Osteoblast (primary cell): ENCODE measurements at regions not wholly inside any gene's neighbourhood (a gene's known extent, or its start where the extent isn't known, plus 50 kb on each side); places are given as distances from the start of the nearest gene placed in this dataset.

Source experiments
- DNase-seq: peaks from one replicate; pipeline ENCODE4 v3.0.0; 2011; ENCODE audit warnings: low spot score, mixed read lengths; ENCODE audit not compliant: insufficient read length; ENCODE audit errors: missing footprints
- H2AFZ ChIP-seq: 2 replicates; pipeline ENCODE4 v1.6.0; 2011; ENCODE audit warnings: mild to moderate bottlenecking, low read length
- H3K27ac ChIP-seq: 2 replicates; pipeline ENCODE4 v1.5.1; 2011; ENCODE audit warnings: mild to moderate bottlenecking, low read depth, low read length, moderate library complexity
- H3K27me3 ChIP-seq: 2 replicates; pipeline ENCODE4 v1.6.0; 2012; ENCODE audit warnings: mild to moderate bottlenecking, control low read depth, inconsistent platforms, low read length, moderate library complexity; ENCODE audit not compliant: insufficient read depth
- H3K36me3 ChIP-seq: 2 replicates; pipeline ENCODE4 v1.5.1; 2011; ENCODE audit warnings: mild to moderate bottlenecking, low read length, control low read depth, moderate library complexity; ENCODE audit not compliant: insufficient read depth
- H3K4me1 ChIP-seq: 2 replicates; pipeline ENCODE4 v1.5.1; 2011; ENCODE audit warnings: mild to moderate bottlenecking, low read length, control low read depth, moderate library complexity; ENCODE audit not compliant: insufficient read depth
- H3K4me2 ChIP-seq: 2 replicates; pipeline ENCODE4 v1.6.0; 2011; ENCODE audit warnings: mild to moderate bottlenecking, low read length; ENCODE audit not compliant: insufficient read depth
- H3K4me3 ChIP-seq: fragments of 200-600 bp; sonication (generic); 3 replicates; pipeline ENCODE4 v1.5.1; 2012; ENCODE audit warnings: mild to moderate bottlenecking, low read length, inconsistent platforms; ENCODE audit not compliant: insufficient read depth
- H3K79me2 ChIP-seq: 2 replicates; pipeline ENCODE4 v1.6.0; 2012; ENCODE audit warnings: mild to moderate bottlenecking, low read length, control low read depth, inconsistent platforms; ENCODE audit not compliant: insufficient read depth
- H3K9me3 ChIP-seq: 2 replicates; pipeline ENCODE4 v1.5.1; 2011; ENCODE audit warnings: low read depth, low read length, control low read depth
- H4K20me1 ChIP-seq: 2 replicates; pipeline ENCODE4 v1.6.0; 2012; ENCODE audit warnings: mild to moderate bottlenecking, low read length, control low read depth; ENCODE audit not compliant: insufficient read depth
- CTCF ChIP-seq: IDR thresholded peaks from 2 replicates; pipeline ENCODE4 v1.5.1; 2011; ENCODE audit warnings: mild to moderate bottlenecking, low read depth, low read length, moderate library complexity; ENCODE audit errors: extremely low read depth

GRCh38 chrX:35276115-35276514 lies 333.5 kb downstream of the FAM47B start:
- Histone ChIP-seq H3K79me2 (no peaks in the 10 kb centered on the region), H2AFZ (no peak overlapping the region), H3K4me1 (no peaks in the 10 kb centered on the region), H3K9me3 (no peaks in the 10 kb centered on the region), H3K4me2 (no peak overlapping the region), H3K36me3 (no peaks in the 10 kb centered on the region), H4K20me1 (no peaks in the 10 kb centered on the region), H3K27ac (no peak overlapping the region), H3K4me3 (no peak overlapping the region), H3K27me3 (no peaks in the 10 kb centered on the region)
- no peak for DNase-seq
- TF ChIP-seq CTCF = no peak

GRCh38 chrX:35285289-35285962 lies 342.8 kb downstream of the FAM47B start:
- H3K9me3 ChIP-seq = no peaks in the 10 kb centered on the region
- H4K20me1 ChIP-seq = no peaks in the 10 kb centered on the region
- H3K4me3 ChIP-seq = no peak overlapping the region
- no peak for DNase-seq
- no peaks in the 10 kb centered on the region for H3K79me2 ChIP-seq
- no peak overlapping the region for H3K27ac ChIP-seq
- H3K4me2 ChIP-seq = no peak overlapping the region
- H3K27me3 ChIP-seq = no peaks in the 10 kb centered on the region
- H2AFZ ChIP-seq = no peak overlapping the region
- TF ChIP-seq CTCF = no peak
- H3K4me1 ChIP-seq = no peaks in the 10 kb centered on the region
- no peaks in the 10 kb centered on the region for H3K36me3 ChIP-seq

- Histone ChIP-seq H3K4me2 (no peak overlapping the region), H3K9me3 (no peaks in the 10 kb centered on the region), H3K79me2 (no peaks in the 10 kb centered on the region), H3K27me3 (no peaks in the 10 kb centered on the region), H2AFZ (no peak overlapping the region), H4K20me1 (no peaks in the 10 kb centered on the region), H3K4me1 (no peaks in the 10 kb centered on the region), H3K36me3 (no peaks in the 10 kb centered on the region), H3K27ac (no peak overlapping the region), H3K4me3 (no peak overlapping the region)
- TF ChIP-seq CTCF = no peak
- DNase-seq = no peak
Observed at GRCh38 chrX:35288657-35289056, 346.1 kb downstream of the FAM47B start.

- Histone ChIP-seq H3K27ac (no peak overlapping the region), H2AFZ (no peak overlapping the region), H3K4me1 (no peaks in the 10 kb centered on the region), H3K27me3 (no peaks in the 10 kb centered on the region), H3K4me3 (no peak overlapping the region), H3K9me3 (no peaks in the 10 kb centered on the region), H3K4me2 (no peak overlapping the region), H4K20me1 (no peaks in the 10 kb centered on the region), H3K79me2 (no peaks in the 10 kb centered on the region), H3K36me3 (no peaks in the 10 kb centered on the region)
- DNase-seq = no peak
- no peak for TF ChIP-seq CTCF
Observed at GRCh38 chrX:35289952-35290351, 347.4 kb downstream of the FAM47B start.
